ENCODE measurements at regions not wholly inside any gene's neighbourhood (a gene's known extent, or its start where the extent isn't known, plus 50 kb on each side); places are given as distances from the start of the nearest gene placed in this dataset.

- H3K4me3 ChIP-seq: no peak overlapping the region
- DNase-seq (ENCODE audit: low spot score): no peak
- no peak overlapping the region for H3K27ac ChIP-seq
- TF ChIP-seq, protein P1, sequence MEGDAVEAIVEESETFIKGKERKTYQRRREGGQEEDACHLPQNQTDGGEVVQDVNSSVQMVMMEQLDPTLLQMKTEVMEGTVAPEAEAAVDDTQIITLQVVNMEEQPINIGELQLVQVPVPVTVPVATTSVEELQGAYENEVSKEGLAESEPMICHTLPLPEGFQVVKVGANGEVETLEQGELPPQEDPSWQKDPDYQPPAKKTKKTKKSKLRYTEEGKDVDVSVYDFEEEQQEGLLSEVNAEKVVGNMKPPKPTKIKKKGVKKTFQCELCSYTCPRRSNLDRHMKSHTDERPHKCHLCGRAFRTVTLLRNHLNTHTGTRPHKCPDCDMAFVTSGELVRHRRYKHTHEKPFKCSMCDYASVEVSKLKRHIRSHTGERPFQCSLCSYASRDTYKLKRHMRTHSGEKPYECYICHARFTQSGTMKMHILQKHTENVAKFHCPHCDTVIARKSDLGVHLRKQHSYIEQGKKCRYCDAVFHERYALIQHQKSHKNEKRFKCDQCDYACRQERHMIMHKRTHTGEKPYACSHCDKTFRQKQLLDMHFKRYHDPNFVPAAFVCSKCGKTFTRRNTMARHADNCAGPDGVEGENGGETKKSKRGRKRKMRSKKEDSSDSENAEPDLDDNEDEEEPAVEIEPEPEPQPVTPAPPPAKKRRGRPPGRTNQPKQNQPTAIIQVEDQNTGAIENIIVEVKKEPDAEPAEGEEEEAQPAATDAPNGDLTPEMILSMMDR (IDR thresholded peaks at IDR 0.05): no peak
These were observed 132.1 kb downstream of the MRPL14 start for GRCh38 chr6:43995137-43995536.

DNA sequence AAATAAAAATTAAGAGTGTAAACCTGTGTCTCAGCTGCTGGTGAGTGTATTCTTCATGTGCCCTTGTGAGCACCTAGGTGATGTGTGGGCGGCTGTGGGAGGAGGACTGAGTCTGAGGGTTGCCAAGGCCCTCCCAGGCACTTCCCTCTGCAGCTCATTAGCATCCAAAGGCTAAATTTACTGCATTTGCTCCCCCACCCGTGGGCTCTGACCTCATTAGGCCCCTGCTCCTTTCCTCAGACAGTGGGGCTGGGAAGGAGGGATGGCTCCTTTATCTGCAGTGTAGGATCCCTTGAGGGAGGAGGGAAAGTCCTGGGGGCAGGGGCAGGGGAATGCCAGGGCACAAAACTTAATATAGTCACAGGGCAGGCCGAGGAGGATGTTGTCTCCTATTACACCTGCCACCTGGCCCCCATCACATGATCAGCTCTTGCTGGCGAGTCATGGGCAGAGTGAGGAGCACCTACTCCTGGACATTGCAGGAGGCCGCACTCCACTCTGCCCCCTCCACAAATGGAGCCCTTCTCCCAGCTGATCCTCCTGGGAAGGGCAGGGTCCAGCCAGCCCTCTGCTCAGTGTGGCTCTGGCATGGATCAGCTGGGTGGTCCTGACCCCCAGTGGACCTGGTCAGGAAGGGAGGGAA is 133.2 kb downstream of the MRPL14 start:
- TF ChIP-seq, protein P1 (IDR thresholded peaks at IDR 0.05): no peak
- Histone ChIP-seq H3K27ac (no peak overlapping the region), H3K4me3 (no peak overlapping the region)
- DNase-seq (ENCODE audit: low spot score): no peak

DNA sequence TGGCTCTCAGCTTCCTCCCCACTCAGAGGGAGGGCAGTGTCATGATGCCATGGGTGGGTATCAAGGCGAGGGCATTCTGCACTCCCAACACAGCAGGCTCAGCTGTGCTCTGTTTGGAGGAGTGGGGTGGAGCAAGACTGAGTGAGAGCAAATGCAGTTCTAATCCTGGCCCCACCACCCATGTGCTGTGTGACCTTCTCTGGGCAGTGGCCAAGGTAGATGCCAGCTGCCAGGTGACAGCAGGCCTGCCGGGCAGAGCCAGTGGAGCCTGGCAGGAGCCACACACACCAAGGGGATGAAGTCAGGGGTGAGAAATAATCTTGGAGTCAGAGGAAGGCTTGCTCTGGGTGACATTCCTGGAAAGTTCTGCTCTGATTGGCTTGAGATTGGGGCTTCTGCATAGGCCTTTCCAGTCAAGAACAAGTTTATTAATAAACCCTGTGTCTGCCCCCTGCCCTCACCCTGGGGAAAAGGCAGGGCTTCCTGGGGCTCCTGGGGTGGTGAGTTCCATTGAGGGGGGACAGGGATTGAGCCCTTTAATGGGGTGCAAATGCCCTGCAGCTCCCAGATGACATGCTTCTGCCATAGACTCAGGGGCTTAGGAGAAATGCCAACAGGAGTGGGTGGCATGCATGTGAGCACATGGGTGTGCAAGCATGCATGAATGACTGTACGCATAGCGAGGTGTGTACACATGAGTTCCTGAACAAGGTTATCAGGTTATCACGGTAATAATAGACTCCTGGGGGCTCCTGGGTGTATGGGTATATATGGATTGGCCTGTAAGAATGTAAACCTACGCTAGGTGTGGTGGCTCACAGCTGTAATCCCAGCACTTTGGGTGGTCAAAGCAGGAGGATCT is 134.2 kb downstream of the MRPL14 start:
- Histone ChIP-seq H3K4me3 (no peak overlapping the region), H3K27ac (no peak overlapping the region)
- DNase-seq (ENCODE audit: low spot score): no peak
- TF ChIP-seq, protein P1 (IDR thresholded peaks at IDR 0.05): no peak

DNA sequence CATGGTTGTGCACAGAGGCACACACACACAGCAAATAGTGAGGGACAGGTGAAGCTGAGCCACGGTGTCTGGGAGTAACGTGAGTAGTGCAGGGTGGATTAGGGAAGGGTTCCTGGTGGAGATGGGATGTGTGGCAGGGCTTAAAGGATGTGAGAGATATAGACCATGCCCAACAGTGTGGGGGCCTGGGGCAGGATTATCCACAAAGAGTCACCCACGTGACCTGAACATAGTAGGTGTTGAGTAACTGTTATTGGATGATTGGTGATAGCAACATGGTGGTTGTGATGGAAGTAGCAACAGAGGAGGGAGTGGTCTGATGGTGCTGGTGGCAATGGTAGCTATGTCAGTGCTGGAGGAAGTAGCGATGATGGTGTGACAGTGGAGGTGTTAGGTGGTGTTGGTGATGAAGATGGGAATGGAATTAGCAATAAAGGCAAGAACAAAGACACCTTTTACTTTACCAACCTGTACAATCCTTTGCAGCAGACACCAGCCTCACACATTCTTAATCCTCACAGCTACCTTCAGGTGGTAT is 135.1 kb downstream of the MRPL14 start:
- Histone ChIP-seq H3K27ac (no peak overlapping the region), H3K4me3 (no peak overlapping the region)
- TF ChIP-seq, protein P1 (IDR thresholded peaks at IDR 0.05): no peak
- DNase-seq (ENCODE audit: low spot score): no peak

DNA sequence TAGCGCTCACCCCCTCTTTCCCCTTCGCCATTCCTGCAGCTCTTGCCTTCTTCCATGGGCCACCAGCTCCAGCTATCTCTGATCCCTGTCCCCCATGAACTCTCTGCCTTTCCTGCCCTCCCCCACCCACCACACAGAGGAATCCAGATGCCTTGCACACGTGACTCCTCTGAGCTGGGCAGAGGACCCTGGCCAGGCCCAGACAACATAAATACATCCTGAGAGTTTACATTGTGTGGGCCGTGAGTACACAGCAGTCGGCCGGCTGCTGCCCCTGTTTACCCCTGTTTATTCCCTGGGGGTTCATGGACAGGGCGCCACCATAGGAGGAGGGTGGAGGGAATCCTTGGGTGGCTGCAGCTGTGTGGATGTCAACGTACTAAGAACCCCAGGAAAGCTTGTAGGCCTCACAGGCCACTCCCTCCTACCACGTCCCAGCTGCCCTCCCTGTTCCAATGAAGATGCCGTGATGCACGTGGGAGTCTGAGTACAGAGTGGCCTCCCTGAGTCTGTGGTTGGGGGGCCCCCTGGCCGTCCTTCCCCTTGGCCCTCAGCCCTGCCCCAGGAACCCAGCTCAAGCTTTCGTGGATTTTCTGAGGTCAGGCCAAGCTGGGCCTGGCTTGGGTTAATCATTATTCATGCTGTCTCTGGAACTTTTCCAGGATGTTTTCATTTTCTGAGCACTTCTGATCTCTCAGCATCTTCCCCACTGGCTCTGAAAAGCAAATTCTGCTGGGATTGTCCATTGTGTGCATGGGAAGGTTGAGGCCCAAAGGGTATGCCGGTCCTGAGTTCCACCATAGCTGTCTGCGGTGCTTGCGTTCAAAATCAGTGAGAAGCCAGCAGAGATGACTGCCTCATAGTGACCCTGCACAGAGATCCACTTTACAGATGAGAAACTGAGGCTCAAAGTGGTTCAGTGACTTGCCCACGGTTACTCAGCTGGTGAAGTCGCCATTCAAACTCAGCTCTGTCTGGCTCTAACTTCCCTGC is 136.3 kb downstream of the MRPL14 start:
- TF ChIP-seq, protein P1 (IDR thresholded peaks at IDR 0.05): no peak
- H3K27ac ChIP-seq: no peak overlapping the region
- no peak for DNase-seq (ENCODE audit: low spot score)
- no peak overlapping the region for H3K4me3 ChIP-seq

DNA sequence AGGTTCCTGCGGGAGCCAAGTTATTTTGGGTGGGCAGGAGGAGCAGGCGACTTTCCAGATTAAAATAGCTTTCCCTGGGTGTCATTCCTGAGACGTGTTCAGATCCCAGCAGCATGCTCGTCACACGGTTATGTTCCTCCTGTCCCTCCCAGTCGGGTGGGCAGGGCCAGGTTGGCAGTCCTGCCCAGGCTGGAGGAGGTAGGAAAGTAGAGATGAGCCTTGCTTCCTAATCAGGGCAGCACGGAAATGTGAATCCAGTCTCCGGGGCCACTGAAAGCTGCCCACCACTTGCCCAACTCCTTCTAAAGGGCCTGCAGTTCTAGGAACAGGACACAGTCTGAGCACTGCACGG is 137.0 kb downstream of the MRPL14 start:
- no peak for DNase-seq (ENCODE audit: low spot score)
- Histone ChIP-seq H3K4me3 (no peak overlapping the region), H3K27ac (no peak overlapping the region)
- TF ChIP-seq, protein P1 (IDR thresholded peaks at IDR 0.05): no peak

All from coronary artery (tissue), 2 donors.